GM18499 (cell line): ENCODE measurements at regions not wholly inside any gene's neighbourhood (a gene's known extent, or its start where the extent isn't known, plus 50 kb on each side); places are given as distances from the start of the nearest gene placed in this dataset.
"Not testable (repeated sequence)": the region's sequence is repeated elsewhere in the genome, so short reads cannot be mapped to it uniquely, and the experiment has no call there.

ENCODE experiments used
- ATAC-seq: cut with Tn5 transposase; IDR thresholded peaks from one replicate; pipeline ENCODE4 v1.9.1; 2021; ENCODE audit warnings: moderate number of reproducible peaks; ENCODE audit not compliant: insufficient read depth, unreplicated experiment

- ATAC-seq = no peak
These were observed 205.3 kb upstream of the SULF2 start for GRCh38 chr20:47990507-47991150.

GRCh38 chr20:47989957-47990356 is 204.7 kb upstream of the SULF2 start:
- no peak for ATAC-seq

GRCh38 chr20:47988676-47989075 is 203.4 kb upstream of the SULF2 start:
- ATAC-seq = no peak

GRCh38 chr20:47985092-47985850 is 200.0 kb upstream of the SULF2 start:
- ATAC-seq = no peak

GRCh38 chr20:47984437-47984836 is 199.2 kb upstream of the SULF2 start:
- no peak for ATAC-seq

- not testable (repeated sequence) for ATAC-seq
These were observed 198.4 kb upstream of the SULF2 start for GRCh38 chr20:47983642-47984041.

- ATAC-seq = no peak
These were observed 197.5 kb upstream of the SULF2 start for GRCh38 chr20:47982574-47983360.

- no peak for ATAC-seq
These were observed 195.9 kb upstream of the SULF2 start for GRCh38 chr20:47981222-47981621.

GRCh38 chr20:47980336-47981177 is 195.3 kb upstream of the SULF2 start:
- ATAC-seq = no peak

- ATAC-seq = not testable (repeated sequence)
These were observed 194.2 kb upstream of the SULF2 start for GRCh38 chr20:47979361-47980095.

- ATAC-seq = not testable (repeated sequence)
These were observed 193.3 kb upstream of the SULF2 start for GRCh38 chr20:47978428-47979120.

GRCh38 chr20:47977789-47978252 is 192.5 kb upstream of the SULF2 start:
- not testable (repeated sequence) for ATAC-seq

GRCh38 chr20:47977017-47977788 is 191.9 kb upstream of the SULF2 start:
- not testable (repeated sequence) for ATAC-seq

- no peak for ATAC-seq
These were observed 189.1 kb upstream of the SULF2 start for GRCh38 chr20:47974234-47974878.

- no peak for ATAC-seq
These were observed 188.4 kb upstream of the SULF2 start for GRCh38 chr20:47973519-47974233.

- no peak for ATAC-seq
These were observed 187.6 kb upstream of the SULF2 start for GRCh38 chr20:47972916-47973309.
